ENCODE measurements at regions not wholly inside any gene's neighbourhood (a gene's known extent, or its start where the extent isn't known, plus 50 kb on each side); places are given as distances from the start of the nearest gene placed in this dataset.

DNA sequence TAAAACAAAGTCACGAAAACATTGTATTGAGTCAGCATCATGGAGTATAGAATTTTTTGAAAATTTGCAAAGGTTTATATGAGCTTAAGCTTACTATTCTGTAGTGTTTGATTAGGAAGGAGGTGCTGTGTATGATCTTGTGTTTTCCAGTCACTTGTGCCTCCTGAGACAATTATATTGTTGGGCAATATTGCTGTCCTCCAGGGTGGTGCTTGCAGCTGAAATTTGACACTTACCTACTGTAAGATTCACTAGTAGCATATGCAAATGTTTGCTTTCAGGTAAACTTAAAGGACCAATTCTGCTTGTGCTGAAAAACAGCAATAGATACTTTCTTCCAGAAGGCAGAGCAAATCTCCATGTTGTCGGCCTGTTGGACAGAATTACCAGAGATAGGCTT, 268.0 kb downstream of the TGFB2 start:
- TF ChIP-seq, protein P1, sequence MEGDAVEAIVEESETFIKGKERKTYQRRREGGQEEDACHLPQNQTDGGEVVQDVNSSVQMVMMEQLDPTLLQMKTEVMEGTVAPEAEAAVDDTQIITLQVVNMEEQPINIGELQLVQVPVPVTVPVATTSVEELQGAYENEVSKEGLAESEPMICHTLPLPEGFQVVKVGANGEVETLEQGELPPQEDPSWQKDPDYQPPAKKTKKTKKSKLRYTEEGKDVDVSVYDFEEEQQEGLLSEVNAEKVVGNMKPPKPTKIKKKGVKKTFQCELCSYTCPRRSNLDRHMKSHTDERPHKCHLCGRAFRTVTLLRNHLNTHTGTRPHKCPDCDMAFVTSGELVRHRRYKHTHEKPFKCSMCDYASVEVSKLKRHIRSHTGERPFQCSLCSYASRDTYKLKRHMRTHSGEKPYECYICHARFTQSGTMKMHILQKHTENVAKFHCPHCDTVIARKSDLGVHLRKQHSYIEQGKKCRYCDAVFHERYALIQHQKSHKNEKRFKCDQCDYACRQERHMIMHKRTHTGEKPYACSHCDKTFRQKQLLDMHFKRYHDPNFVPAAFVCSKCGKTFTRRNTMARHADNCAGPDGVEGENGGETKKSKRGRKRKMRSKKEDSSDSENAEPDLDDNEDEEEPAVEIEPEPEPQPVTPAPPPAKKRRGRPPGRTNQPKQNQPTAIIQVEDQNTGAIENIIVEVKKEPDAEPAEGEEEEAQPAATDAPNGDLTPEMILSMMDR (IDR thresholded peaks at IDR 0.05; ENCODE audit: low read depth, low read length) = no peak
- TF ChIP-seq MYC (IDR thresholded peaks at IDR 0.05; ENCODE audit: low read depth, low read length) = no peak
- TF ChIP-seq POLR2A (IDR thresholded peaks at IDR 0.05; ENCODE audit: extremely low read depth, insufficient read length) = no peak
- TF ChIP-seq MAX (IDR thresholded peaks at IDR 0.05; ENCODE audit: low read depth, low read length) = no peak
- no peak for DNase-seq (ENCODE audit: low read depth)
- no peak overlapping the region for H3K4me3 ChIP-seq (ENCODE audit: low read depth, low read length)

DNA sequence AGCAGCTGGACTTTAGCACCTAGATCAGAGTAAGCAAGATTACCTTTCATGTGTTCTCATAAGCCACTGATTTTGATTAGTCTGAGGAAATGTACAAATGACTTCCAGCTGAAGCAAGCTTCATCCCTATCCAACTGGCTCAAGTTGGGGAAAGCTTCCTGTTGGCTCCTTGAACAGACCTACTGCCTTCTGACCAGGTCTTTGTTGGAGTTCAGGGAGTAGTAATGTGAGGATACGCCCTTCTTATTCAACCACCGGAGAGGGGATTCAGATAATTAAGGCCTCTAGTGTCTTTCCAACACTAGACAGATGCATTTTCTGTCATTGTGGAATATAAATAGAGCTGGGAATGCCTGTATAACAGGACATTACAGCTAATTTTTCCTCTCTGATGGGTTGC, 268.9 kb downstream of the TGFB2 start:
- no peak for TF ChIP-seq MYC (IDR thresholded peaks at IDR 0.05; ENCODE audit: low read depth, low read length)
- TF ChIP-seq, protein P1 (IDR thresholded peaks at IDR 0.05; ENCODE audit: low read depth, low read length) = no peak
- no peak for DNase-seq (ENCODE audit: low read depth)
- H3K4me3 ChIP-seq (ENCODE audit: low read depth, low read length) = no peak overlapping the region

DNA sequence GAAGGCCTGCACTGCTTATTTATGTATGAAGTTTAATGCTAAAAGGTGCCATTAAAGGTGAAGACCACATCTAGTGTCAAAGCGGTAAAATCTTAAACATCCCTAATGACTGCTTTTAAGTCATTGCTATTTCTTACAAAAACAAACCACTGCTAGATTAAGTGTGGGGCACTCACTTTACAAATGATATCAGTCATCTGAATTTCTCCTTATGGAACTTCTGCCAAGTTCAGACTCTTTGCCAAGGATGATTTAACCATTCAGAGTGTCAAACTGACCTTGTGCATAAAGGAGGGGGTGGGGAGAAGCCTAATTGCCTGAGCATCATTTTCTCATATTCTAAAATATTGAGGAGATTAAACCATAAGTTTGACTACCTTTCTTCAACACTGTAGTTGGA, 271.5 kb downstream of the TGFB2 start:
- TF ChIP-seq, protein P1 (IDR thresholded peaks at IDR 0.05; ENCODE audit: low read depth, low read length) = no peak
- TF ChIP-seq MYC (IDR thresholded peaks at IDR 0.05; ENCODE audit: low read depth, low read length) (no peak), POLR2A (IDR thresholded peaks at IDR 0.05; ENCODE audit: extremely low read depth, insufficient read length) (no peak), MAX (IDR thresholded peaks at IDR 0.05; ENCODE audit: low read depth, low read length) (no peak)
- no peak overlapping the region for H3K4me3 ChIP-seq (ENCODE audit: low read depth, low read length)
- no peak for DNase-seq (ENCODE audit: low read depth)

DNA sequence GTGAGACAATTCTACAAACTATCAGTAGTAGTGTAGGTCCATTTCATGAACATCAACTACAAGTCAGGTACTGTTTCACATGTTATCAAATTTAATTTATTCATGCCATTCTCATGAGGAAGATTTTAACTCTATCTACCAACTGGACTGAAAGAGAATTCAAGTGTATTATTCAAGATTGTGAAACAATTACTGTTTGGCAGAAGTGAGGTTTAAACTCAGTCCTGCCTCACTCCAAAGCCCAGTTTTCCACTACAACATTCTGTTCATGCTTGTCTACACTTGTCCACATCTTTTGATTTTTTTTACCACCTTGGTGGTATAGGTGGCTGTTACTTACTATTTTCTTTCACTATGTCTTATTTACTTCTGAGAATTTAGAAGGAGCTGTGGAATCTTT, 272.9 kb downstream of the TGFB2 start:
- DNase-seq (ENCODE audit: low read depth) = no peak
- no peak for TF ChIP-seq MAX (IDR thresholded peaks at IDR 0.05; ENCODE audit: low read depth, low read length)
- TF ChIP-seq, protein P1 (IDR thresholded peaks at IDR 0.05; ENCODE audit: low read depth, low read length) = no peak
- no peak for TF ChIP-seq POLR2A (IDR thresholded peaks at IDR 0.05; ENCODE audit: extremely low read depth, insufficient read length)
- no peak for TF ChIP-seq MYC (IDR thresholded peaks at IDR 0.05; ENCODE audit: low read depth, low read length)
- no peak overlapping the region for H3K4me3 ChIP-seq (ENCODE audit: low read depth, low read length)

DNA sequence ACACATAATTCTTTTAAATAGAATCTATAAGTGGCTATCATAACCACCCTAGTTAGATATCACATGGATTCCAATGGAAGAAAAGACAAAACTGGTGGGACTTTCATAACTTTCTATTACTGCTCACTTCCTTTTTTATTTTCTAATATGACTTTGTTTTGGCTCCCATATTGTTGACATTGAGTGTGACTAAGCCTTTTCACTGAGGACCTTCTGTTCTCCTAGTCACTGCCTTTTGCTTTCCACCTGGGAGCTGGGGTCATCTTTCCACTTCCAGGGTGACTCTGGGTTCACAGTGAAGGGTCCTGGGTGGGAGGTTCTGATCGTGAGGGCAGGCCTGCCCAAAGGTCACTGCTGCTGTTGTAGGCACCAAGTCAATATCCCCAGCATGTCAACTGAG, 275.8 kb downstream of the TGFB2 start:
- no peak overlapping the region for H3K4me3 ChIP-seq (ENCODE audit: low read depth, low read length)
- no peak for DNase-seq (ENCODE audit: low read depth)
- TF ChIP-seq MAX (IDR thresholded peaks at IDR 0.05; ENCODE audit: low read depth, low read length) = no peak
- TF ChIP-seq MYC (IDR thresholded peaks at IDR 0.05; ENCODE audit: low read depth, low read length) = no peak
- TF ChIP-seq, protein P1 (IDR thresholded peaks at IDR 0.05; ENCODE audit: low read depth, low read length) = no peak
- no peak for TF ChIP-seq POLR2A (IDR thresholded peaks at IDR 0.05; ENCODE audit: extremely low read depth, insufficient read length)

DNA sequence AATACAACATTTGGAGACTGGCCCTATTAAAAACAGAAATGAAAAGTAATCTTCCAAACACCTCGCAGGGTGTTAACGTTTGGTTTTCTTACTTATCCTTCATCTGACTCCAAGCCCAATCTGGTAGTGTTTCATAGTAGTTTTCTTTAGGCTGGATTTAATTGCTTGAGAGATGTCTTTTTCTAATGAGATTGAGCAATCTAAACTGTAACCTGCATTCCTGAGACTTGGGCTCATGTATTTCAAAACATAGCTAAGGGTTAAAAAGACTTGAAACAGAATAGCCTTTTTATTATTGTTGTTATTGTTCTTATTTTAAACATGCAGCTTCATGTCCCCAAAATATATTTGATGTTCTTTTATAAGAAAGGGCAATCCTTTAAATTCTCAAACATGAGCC, 278.9 kb downstream of the TGFB2 start:
- DNase-seq (ENCODE audit: low read depth) = no peak
- TF ChIP-seq MYC (IDR thresholded peaks at IDR 0.05; ENCODE audit: low read depth, low read length) = no peak
- no peak for TF ChIP-seq POLR2A (IDR thresholded peaks at IDR 0.05; ENCODE audit: extremely low read depth, insufficient read length)
- no peak overlapping the region for H3K4me3 ChIP-seq (ENCODE audit: low read depth, low read length)

Measured in NB4 (cell line).